PC-9 (cell line): ENCODE measurements at regions not wholly inside any gene's neighbourhood (a gene's known extent, or its start where the extent isn't known, plus 50 kb on each side); places are given as distances from the start of the nearest gene placed in this dataset.
"Not testable (repeated sequence)": the region's sequence is repeated elsewhere in the genome, so short reads cannot be mapped to it uniquely, and the experiment has no call there.

ENCODE experiments used
- BruUV-seq: library from RNA; stranded (reverse); fragments of 400-500 nt; replicated peaks from 2 replicates; lab custom pipeline; 2021; lab: Mats Ljungman, UMichigan
- CTCF ChIA-PET: fragments of 300-600 bp; sonication (Branson Sonifier 250); formaldehyde crosslinking; loops from one replicate; lab custom pipeline; 2022; ENCODE audit warnings: antibody characterized with exemption; lab: Charles Lee
- POLR2A ChIA-PET: fragments of 300-600 bp; sonication (Branson Sonifier 250); formaldehyde crosslinking; loops from one replicate; lab custom pipeline; 2022; ENCODE audit warnings: antibody characterized with exemption; ENCODE audit not compliant: unreplicated experiment; lab: Charles Lee
- DNase-seq, 2 experiments: peaks; one replicate each; pipeline versions ENCODE4 v3.0.0 to v3.0.0-alpha.2; 2015 to 2022; ENCODE audit warnings: mixed read lengths in 1 of 2
- H2AFZ ChIP-seq: fragments of 200-600 bp; sonication (generic); 2 replicates; pipeline ENCODE4 v1.8.1; 2017; ENCODE audit warnings: antibody characterized with exemption
- H3F3A ChIP-seq: fragments of 200-600 bp; sonication (generic); 2 replicates; pipeline ENCODE4 v1.8.1; 2017; ENCODE audit warnings: antibody characterized with exemption, mild to moderate bottlenecking, low read depth; ENCODE audit not compliant: insufficient read depth
- H3K27ac ChIP-seq: fragments of 200-600 bp; sonication (generic); 2 replicates; pipeline ENCODE4 v1.6.1; 2016; ENCODE audit warnings: mixed run types
- H3K27me3 ChIP-seq: fragments of 200-600 bp; sonication (generic); 2 replicates; pipeline ENCODE4 v1.6.1; 2016; ENCODE audit warnings: low read depth, mixed run types; ENCODE audit not compliant: insufficient read depth
- H3K36me3 ChIP-seq: fragments of 200-600 bp; sonication (generic); 2 replicates; pipeline ENCODE4 v1.6.1; 2016; ENCODE audit warnings: low read depth, mixed run types
- H3K4me1 ChIP-seq: fragments of 200-600 bp; sonication (generic); replicated peaks from 2 replicates; pipeline ENCODE4 v1.6.1; 2016; ENCODE audit warnings: mixed run types; ENCODE audit not compliant: insufficient read depth
- H3K4me2 ChIP-seq: fragments of 200-600 bp; sonication (generic); 2 replicates; pipeline ENCODE4 v1.6.1; 2017; ENCODE audit warnings: mixed run types
- H3K4me3 ChIP-seq: fragments of 200-600 bp; sonication (generic); 2 replicates; pipeline ENCODE4 v1.6.1; 2016; ENCODE audit warnings: mixed run types
- H3K79me2 ChIP-seq: fragments of 200-600 bp; sonication (generic); 2 replicates; pipeline ENCODE4 v1.6.1; 2017; ENCODE audit warnings: low read depth, mixed run types
- H3K9me2 ChIP-seq: fragments of 200-600 bp; sonication (generic); 2 replicates; pipeline ENCODE4 v1.8.1; 2017; ENCODE audit warnings: mild to moderate bottlenecking; ENCODE audit not compliant: insufficient read depth
- H3K9me3 ChIP-seq: fragments of 200-600 bp; sonication (generic); 2 replicates; pipeline ENCODE4 v1.8.1; 2016; ENCODE audit warnings: low read depth; ENCODE audit not compliant: insufficient read depth
- H4K20me1 ChIP-seq: fragments of 200-600 bp; sonication (generic); 2 replicates; pipeline ENCODE4 v1.8.1; 2017; ENCODE audit not compliant: insufficient read depth
- EZH2 ChIP-seq: fragments of 200-600 bp; sonication (generic); IDR thresholded peaks from 2 replicates; pipeline ENCODE4 v1.8.0; 2017; ENCODE audit warnings: antibody characterized with exemption, low read depth
- intact Hi-C: fragments of 100-400 bp; cut with micrococcal nuclease; formaldehyde crosslinking; loops from one replicate; pipeline ENCODE4 v1.10.0; 2022; ENCODE audit not compliant: unreplicated experiment
- TF ChIP-seq, protein P1 (sequence below): fragments of 200-600 bp; sonication (generic); conservative IDR thresholded peaks from 2 replicates; pipeline ENCODE4 v1.6.1; 2017; ENCODE audit warnings: mixed run types, antibody characterized with exemption, mild to moderate bottlenecking, moderate library complexity

DNA sequence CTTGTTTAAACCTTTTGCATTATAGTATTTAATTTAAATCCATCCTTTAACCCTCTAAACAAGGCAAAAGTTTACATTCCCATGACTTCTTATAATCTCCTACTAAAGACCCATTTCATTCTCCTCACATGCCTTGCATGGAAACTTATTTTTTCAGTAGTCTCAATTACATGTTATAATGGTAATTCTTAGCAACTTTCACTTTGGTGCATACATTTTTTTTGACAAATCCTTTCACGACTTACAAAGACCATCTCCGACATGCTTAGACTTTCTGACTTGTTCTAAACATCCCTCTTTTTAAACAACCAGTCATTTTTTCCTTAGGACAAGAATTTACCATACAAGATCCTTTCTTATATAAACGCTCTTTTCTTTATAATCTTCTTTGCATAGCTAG, 615.4 kb upstream of the GBE1 start:
- intact Hi-C loops, result no loop called here
- Histone ChIP-seq H3F3A (no peaks in the 10 kb centered on the region), H3K79me2 (no peaks in the 10 kb centered on the region), H3K4me1 (no peaks in the 10 kb centered on the region), H3K9me2 (no peaks in the 10 kb centered on the region), H3K4me3 (no peak overlapping the region), H2AFZ (no peak overlapping the region), H3K9me3 (peaks cover 9% of the 10 kb centered on the region; the same call in 1 of the 2 replicates), H3K4me2 (no peak overlapping the region), H3K36me3 (no peaks in the 10 kb centered on the region), H3K27me3 (no peaks in the 10 kb centered on the region), H3K27ac (no peak overlapping the region), H4K20me1 (no peaks in the 10 kb centered on the region)
- ChIA-PET CTCF (no interaction called here), POLR2A (no interaction called here)
- TF ChIP-seq EZH2, result no peak
- TF ChIP-seq, protein P1, sequence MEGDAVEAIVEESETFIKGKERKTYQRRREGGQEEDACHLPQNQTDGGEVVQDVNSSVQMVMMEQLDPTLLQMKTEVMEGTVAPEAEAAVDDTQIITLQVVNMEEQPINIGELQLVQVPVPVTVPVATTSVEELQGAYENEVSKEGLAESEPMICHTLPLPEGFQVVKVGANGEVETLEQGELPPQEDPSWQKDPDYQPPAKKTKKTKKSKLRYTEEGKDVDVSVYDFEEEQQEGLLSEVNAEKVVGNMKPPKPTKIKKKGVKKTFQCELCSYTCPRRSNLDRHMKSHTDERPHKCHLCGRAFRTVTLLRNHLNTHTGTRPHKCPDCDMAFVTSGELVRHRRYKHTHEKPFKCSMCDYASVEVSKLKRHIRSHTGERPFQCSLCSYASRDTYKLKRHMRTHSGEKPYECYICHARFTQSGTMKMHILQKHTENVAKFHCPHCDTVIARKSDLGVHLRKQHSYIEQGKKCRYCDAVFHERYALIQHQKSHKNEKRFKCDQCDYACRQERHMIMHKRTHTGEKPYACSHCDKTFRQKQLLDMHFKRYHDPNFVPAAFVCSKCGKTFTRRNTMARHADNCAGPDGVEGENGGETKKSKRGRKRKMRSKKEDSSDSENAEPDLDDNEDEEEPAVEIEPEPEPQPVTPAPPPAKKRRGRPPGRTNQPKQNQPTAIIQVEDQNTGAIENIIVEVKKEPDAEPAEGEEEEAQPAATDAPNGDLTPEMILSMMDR, result no peak
- DNase-seq, result no peak
- no TSS peak for BruUV-seq

DNA sequence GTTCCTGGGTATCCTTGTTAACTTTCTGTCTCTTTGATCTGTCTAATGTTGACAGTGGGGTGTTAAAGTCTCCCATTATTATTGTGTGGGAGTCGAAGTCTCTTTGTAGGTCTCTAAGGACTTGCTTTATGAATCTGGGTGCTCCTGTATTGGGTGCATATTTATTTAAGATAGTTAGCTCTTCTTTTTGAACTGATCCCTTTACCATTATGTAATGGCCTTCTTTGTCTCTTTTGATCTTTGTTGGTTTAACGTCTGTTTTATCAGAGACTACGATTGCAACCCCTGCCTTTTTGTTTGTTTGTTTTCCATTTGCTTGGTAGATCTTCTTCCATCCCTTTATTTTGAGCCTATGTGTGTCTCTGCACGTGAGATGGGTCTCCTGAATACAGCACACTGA, 612.4 kb upstream of the GBE1 start:
- intact Hi-C loops, H3K79me2 ChIP-seq, H2AFZ ChIP-seq, H4K20me1 ChIP-seq, H3K9me3 ChIP-seq, H3K27me3 ChIP-seq, H3K36me3 ChIP-seq, DNase-seq, H3K4me2 ChIP-seq, H3K4me1 ChIP-seq, CTCF ChIA-PET, POLR2A ChIA-PET, H3K27ac ChIP-seq, H3K9me2 ChIP-seq, BruUV-seq, H3F3A ChIP-seq, H3K4me3 ChIP-seq: not testable (repeated sequence)

DNA sequence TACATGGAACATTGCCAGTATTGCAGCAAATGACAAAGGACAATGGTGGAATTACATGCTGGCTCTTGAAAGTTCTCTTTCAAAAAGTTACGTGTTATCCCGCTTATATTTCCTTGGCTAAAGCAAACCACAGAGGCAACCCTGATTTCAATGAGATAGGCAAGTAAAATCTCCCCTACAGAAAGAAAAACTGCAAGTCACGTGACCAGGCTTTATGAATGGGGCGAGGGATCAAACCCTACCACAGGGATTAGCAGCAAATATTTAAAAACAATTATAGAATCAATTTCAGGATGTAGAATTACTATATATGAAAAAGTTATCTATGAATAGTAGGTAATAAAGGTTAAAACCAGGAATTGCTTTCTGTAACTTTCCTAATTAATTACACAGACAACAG, 603.4 kb upstream of the GBE1 start:
- no peak for DNase-seq
- no peaks in the 10 kb centered on the region for H3K79me2 ChIP-seq
- ChIA-PET CTCF (no interaction called here), POLR2A (no interaction called here)
- no peaks in the 10 kb centered on the region for H3K4me1 ChIP-seq
- H3K36me3 ChIP-seq, result no peaks in the 10 kb centered on the region
- H3K4me2 ChIP-seq, result no peak overlapping the region
- no peak overlapping the region for H3K27ac ChIP-seq
- H3K9me3 ChIP-seq, result no peaks in the 10 kb centered on the region
- H2AFZ ChIP-seq, result no peak overlapping the region
- intact Hi-C loops, result no loop called here
- no peaks in the 10 kb centered on the region for H3F3A ChIP-seq
- no TSS peak for BruUV-seq
- no peaks in the 10 kb centered on the region for H3K27me3 ChIP-seq
- no peak overlapping the region for H3K4me3 ChIP-seq
- no peak for TF ChIP-seq EZH2
- no peaks in the 10 kb centered on the region for H4K20me1 ChIP-seq
- H3K9me2 ChIP-seq, result no peaks in the 10 kb centered on the region

DNA sequence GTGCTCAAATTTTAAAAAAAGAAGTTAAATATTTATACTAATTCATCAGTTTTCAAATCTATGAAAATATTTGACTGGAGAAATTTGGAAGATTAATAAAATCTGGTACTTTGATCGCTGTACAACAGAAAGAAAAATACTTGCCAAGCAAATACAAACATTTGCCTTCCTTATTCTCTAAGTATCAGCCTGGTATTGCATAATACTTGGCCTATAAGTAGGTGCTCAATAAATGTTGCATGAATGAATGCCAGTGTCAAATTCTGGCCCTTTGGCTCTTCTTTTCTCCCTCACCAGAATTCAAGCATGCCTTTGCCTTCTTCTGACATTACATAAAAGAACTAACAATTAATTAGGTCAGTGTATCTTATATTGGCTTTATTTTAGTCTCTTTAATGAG, 601.7 kb upstream of the GBE1 start:
- Histone ChIP-seq H3K79me2 (no peaks in the 10 kb centered on the region), H3K9me2 (no peaks in the 10 kb centered on the region), H3K27ac (no peak overlapping the region), H3K4me3 (no peak overlapping the region), H3K36me3 (no peaks in the 10 kb centered on the region), H3K4me1 (no peaks in the 10 kb centered on the region), H3K27me3 (no peaks in the 10 kb centered on the region), H4K20me1 (no peaks in the 10 kb centered on the region), H3K4me2 (no peak overlapping the region), H2AFZ (no peak overlapping the region), H3K9me3 (no peaks in the 10 kb centered on the region), H3F3A (no peaks in the 10 kb centered on the region)
- intact Hi-C loops, result no loop called here
- POLR2A ChIA-PET, result no interaction called here
- TF ChIP-seq, protein P1, result no peak
- no peak for DNase-seq
- no TSS peak for BruUV-seq
- CTCF ChIA-PET, result no interaction called here
